ENCODE measurements at regions not wholly inside any gene's neighbourhood (a gene's known extent, or its start where the extent isn't known, plus 50 kb on each side); places are given as distances from the start of the nearest gene placed in this dataset.
"Not testable (repeated sequence)": the region's sequence is repeated elsewhere in the genome, so short reads cannot be mapped to it uniquely, and the experiment has no call there.

DNA sequence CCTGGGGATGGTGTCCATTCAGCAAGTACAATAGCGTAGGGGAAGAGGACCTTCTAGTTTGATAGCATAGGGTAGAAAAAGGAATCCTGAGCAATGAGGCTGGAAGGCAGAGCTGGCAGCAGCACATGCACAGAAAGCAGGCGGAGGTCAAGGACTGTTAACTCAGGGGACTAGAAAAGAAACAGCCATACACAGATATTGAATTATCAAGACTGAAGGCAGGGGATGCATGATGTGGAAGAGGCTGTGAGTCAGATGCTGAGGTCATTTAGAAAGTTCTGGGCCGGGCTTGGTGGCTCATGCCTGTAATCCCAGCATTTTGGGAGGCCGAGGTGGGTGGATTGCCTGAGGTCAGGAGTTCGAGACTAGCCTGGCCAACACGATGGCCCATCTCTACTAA, 65.6 kb downstream of the OPTC start:
- DNase-seq = peak; percentile 17

DNA sequence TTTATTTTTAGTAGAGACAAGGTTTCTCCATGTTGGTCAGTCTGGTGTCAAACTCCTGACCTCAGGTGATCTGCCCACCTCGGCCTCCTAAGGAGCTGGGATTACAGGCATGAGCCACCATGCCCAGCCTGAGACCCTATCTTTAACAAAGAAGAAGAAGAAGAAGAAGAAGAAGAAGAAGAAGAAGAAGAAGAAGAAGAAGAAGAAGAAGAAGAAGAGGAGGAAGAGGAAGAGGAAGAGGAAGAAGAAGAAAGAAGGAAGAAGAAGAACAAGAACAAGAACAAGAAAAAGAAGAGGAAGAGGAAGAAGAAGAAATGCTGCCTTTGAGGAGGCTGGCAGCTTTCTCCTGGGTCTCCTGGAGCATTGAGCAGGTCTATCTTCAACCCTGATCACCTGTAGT, 64.9 kb upstream of the ATP2B4 start:
- DNase-seq = not testable (repeated sequence)

DNA sequence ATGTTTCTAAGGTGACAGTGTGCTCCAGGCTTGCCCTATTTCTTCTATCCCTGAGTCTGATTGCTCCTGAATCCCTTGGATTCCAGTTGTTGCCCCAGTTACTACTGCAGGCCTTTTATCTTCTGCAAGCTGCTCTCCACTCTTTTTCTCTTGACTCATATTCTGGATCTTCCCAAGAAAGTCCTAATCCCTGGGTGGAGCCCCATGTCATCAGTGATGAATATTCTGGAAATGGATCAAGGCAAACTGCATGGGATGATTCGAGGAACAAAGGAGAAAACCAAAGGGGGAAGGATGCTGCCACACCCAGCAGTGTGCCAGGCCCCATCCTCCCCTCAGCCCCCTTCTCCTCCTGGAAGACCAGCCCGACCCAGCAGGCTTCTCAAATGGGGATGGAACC, 63.3 kb upstream of the ATP2B4 start:
- no peak for DNase-seq

DNA sequence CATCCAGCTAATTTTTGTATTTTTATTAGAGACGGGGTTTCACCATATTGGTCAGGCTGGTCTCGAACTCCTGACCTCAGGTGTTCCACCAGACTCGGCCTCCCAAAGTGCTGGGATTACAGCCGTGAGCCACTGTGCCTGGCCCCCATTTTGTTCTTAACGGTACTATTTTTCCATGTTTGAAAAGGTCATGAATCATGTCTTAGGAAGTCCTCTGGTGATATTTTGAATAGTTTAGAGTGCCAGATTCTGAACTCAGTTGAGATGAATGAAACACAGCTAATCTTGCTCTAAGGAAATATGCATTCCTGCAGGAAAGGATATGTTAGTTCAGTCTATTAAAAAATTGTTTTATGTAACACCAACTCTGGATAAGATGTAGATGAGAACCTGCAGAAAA, 62.6 kb upstream of the ATP2B4 start:
- DNase-seq = no peak

DNA sequence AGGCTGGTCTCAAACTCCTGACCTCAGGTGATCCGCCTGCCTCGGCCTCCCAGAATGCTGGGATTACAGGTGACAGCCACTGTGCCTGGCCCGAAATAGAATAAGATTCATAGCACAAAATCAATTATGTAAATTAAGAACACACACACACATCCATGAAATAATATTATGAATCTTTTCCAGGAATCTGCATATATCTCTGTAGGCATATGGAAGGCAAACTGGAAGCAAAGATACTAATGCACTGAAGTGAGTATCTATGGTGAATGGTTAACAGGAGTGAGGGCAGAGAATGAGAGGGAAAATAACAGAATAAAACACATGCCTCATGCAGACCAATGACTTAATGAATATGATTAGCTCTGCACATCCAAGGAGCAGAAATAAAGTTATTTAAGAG, 61.6 kb upstream of the ATP2B4 start:
- DNase-seq = no peak

DNA sequence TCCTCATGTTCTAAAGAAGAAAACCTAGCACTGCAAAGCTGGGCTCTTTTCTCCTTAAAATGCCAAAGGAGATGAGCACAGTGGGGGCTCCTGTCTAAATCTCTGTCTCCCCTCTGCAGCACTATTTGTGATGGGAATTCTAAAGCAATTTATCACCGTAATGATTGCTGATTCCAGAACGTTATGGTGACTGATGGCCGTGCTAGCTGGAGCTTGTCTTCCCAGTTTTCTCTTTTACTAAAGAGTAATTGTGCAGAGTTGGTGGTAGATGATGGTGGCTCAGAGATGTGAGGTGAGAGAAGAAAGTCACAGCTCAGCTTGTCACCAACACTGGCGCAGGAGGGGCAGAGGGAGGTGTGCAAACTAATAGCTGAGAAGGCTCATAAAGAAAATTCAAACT, 60.7 kb upstream of the ATP2B4 start:
- DNase-seq = no peak

DNA sequence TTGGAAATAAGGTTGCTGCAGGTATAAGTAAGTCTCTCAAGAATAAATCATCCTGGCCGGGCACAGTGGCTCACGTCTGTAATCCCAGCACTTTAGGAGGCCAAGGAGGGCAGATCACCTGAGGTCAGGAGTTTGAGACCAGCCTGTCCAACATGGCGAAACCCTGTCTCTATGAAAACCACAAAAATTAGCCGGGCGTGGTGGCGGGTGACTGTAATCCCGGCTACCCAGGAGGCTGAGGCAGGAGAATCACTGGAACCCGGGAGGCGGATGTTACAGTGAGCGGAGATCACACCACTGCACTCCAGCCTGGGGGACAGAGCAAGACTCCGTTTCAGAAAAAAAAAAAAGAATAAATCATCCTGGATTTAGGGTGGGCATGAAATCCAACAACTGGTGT, 59.7 kb upstream of the ATP2B4 start:
- DNase-seq = not testable (repeated sequence)

DNA sequence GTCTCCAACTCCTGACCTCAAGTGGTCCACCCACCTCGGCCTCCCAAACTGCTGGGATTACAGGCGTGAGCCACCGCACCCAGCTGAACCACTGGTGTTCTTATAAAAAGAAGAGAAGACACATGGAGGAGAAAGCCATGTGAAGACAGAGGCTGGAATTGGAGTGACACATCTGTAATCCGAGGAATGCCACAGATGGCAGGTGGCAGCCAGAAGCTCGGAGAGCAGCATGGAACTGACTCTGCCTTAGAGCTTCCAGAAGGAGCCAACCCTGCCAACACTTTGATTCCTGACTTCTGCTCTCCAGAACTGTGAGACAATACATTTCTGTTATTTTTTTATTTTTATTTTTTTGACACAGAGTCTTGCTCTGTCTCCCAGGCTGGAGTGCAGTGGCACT, 59.0 kb upstream of the ATP2B4 start:
- no peak for DNase-seq

DNA sequence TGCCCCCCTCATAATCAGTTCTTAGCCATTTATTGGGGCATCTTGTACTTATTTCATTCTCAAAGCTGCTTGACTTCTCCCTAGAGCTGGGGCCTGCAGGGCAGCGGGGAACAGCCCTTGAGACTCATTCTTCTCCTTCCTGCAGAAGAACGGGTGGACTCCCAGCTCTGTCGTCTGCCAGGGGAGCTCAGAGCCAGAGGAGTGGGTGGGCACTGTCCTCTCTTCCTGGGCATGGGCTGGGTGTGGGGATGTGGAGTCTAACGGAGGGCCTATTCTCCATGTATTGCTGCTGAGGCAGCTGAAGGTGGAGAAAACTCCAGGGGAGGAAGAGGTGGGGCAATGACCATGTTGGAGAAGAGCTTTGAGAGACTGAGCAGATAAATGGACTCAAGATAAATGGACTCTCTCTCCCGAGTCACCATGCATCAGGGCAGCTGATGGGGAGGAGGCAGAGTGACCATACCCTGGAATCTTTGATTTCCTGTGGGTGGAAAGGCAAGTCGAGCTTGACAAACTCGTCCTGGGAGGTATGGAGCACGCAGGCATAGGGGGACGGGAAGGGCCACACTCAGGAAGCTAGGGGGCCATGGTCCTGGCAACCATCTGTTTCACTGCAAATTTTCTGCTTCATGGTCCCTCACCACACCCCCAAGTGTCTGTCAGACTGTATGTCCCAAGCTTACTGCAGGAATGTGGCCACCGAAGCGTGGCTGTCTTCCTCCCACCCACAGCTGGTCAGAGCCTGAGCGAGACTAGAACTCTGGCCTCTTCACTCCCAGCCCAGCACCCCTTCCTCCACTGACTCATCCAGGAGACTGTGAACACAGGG, 56.9 kb upstream of the ATP2B4 start:
- no peak for DNase-seq

DNA sequence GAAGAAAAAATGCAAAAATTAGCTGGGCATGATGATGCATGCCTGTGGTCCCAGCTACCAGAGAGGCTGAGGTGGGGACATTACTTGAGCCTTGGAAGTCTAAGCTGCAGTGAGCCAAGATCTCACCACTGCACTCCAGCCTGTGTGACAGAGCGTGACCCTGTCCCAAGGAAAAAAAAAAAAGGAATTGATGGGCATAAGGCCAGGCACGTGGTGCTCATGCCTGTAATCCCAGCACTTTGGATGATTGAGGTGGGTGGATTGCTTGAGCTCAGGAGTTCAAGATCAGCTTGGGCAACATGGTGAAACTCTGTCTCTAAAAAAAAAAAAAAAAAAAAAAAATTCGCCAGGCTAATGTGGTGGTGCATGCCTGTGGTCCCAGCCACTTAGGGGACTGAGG, 55.8 kb upstream of the ATP2B4 start:
- no peak for DNase-seq

DNA sequence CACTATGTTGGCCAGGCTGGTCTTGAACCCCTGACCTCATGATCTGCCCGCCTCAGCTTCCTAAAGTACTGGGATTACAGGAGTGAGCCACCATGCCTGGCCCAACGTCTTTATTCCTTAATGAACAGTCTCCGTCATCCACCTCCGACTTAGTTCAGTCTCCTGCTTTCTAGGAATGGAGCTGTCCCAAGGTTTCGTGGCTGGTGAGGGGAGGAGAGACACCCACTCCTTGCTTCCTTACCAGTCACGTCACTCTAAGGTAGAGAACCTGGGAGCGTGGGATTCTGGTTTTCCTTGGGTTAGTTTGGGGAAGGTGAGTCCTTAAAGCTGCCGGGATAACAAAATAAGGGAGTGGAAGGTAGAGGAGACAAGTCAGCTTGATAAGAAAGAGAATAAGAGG, 55.0 kb upstream of the ATP2B4 start:
- DNase-seq = no peak

DNA sequence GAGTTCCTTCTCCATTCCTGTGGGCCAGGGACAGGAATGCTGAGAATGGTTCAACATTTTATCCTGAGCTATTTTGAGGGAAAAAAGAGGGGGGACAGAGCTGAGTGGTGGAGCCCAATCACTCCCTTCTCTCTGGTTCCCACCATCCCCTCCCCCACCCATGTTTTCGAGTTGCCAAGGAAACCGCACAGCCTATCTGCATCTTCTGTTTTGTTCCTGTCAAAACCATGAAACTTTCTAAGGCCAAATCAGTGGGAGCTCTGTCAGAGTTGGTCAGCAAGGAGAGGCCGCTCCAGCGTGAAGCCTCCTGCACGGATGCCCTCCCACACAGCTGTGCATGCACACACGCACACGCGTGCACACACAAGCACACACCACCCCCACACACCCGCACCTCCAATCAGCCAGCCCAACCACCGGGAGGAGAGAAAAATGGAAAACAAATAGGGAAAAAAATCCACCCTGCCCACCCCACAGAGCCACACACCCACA, 54.5 kb upstream of the ATP2B4 start:
- no peak for DNase-seq

DNA sequence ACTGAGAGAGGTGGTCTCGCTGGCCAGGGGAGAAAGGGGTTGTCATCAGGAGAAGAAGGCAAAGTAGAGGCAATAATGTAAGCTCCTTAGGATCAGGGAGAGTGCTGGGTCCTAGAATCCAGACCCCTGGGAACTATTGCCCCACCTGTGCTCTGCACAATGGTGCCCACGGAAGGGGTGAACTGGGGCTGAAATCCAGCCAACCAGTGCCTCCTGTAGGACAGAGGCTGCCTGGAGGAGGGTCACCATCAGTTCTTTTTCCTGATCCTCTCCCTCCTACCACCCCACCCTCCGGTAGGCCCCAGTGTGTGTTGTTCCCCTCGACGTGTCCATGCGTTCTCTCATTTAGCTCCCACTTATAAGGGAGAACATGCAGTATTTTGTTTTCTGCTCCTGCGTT, 52.9 kb upstream of the ATP2B4 start:
- no peak for DNase-seq
